Activated CD4-positive, alpha-beta T cell treated with anti-CD3 and anti-CD28 coated beads, Interleukin-2, amount 50 U/mL, for 24 hours (primary cell): ENCODE measurements at regions not wholly inside any gene's neighbourhood (a gene's known extent, or its start where the extent isn't known, plus 50 kb on each side); places are given as distances from the start of the nearest gene placed in this dataset.
"Not testable (repeated sequence)": the region's sequence is repeated elsewhere in the genome, so short reads cannot be mapped to it uniquely, and the experiment has no call there.

Experiments
- DNase-seq, 2 donors: peaks; one replicate each; pipeline ENCODE4 v3.0.0-alpha.2; 2020; ENCODE audit warnings: low read depth in 1 of 2, low spot score in 1 of 2

- not testable (repeated sequence) for DNase-seq
Measured at GRCh38 chrX:40788698-40789097, 53.4 kb upstream of the MED14 start.

GRCh38 chrX:40792433-40792832 lies 57.1 kb upstream of the MED14 start:
- DNase-seq: no peak

- not testable (repeated sequence) for DNase-seq
Measured at GRCh38 chrX:40794829-40795130, 59.4 kb upstream of the MED14 start.

GRCh38 chrX:40799745-40800144 lies 64.4 kb upstream of the MED14 start:
- not testable (repeated sequence) for DNase-seq

- no peak for DNase-seq
Measured at GRCh38 chrX:40805404-40805803, 70.1 kb upstream of the MED14 start.

GRCh38 chrX:40806513-40807220 lies 71.3 kb upstream of the MED14 start:
- DNase-seq: no peak

- DNase-seq: no peak
Measured at GRCh38 chrX:40807384-40807783, 72.0 kb upstream of the MED14 start.

GRCh38 chrX:40808203-40808602 lies 72.9 kb upstream of the MED14 start:
- no peak for DNase-seq

GRCh38 chrX:40809210-40809609 lies 73.9 kb upstream of the MED14 start:
- no peak for DNase-seq

- not testable (repeated sequence) for DNase-seq
Measured at GRCh38 chrX:40815045-40815444, 79.7 kb upstream of the MED14 start.

- DNase-seq: no peak
Measured at GRCh38 chrX:40816906-40817305, 81.6 kb upstream of the MED14 start.

GRCh38 chrX:40818236-40818635 lies 82.9 kb upstream of the MED14 start:
- no peak for DNase-seq

GRCh38 chrX:40821780-40822179 lies 86.4 kb upstream of the MED14 start:
- DNase-seq: no peak

- no peak for DNase-seq
Measured at GRCh38 chrX:40827331-40827730, 92.0 kb upstream of the MED14 start.

- no peak for DNase-seq
Measured at GRCh38 chrX:40831750-40832149, 96.4 kb upstream of the MED14 start.

- no peak for DNase-seq
Measured at GRCh38 chrX:40832723-40833122, 97.4 kb upstream of the MED14 start.

- no peak for DNase-seq
Measured at GRCh38 chrX:40834225-40834624, 98.9 kb upstream of the MED14 start.

- DNase-seq: no peak
Measured at GRCh38 chrX:40835526-40835925, 100.2 kb upstream of the MED14 start.

GRCh38 chrX:40843643-40844042 lies 108.3 kb upstream of the MED14 start:
- DNase-seq: no peak

- DNase-seq: no peak
Measured at GRCh38 chrX:40844471-40844870, 109.1 kb upstream of the MED14 start.

- DNase-seq: no peak
Measured at GRCh38 chrX:40845331-40845911, 110.1 kb upstream of the MED14 start.

GRCh38 chrX:40849906-40850823 lies 114.8 kb upstream of the MED14 start:
- no peak for DNase-seq
